Heart right ventricle (tissue), 16 donors: ENCODE measurements at regions not wholly inside any gene's neighbourhood (a gene's known extent, or its start where the extent isn't known, plus 50 kb on each side); places are given as distances from the start of the nearest gene placed in this dataset.

ENCODE experiments used
- ATAC-seq, 8 donors: fragments of 200-7000 bp; cut with Tn5 transposase; one replicate each; pipeline ENCODE4 v1.9.1; 2020; ENCODE audit warnings: mild to moderate bottlenecking in 8 of 8, moderate library complexity in 8 of 8, moderate number of reproducible peaks in 1 of 8
- DNase-seq, 2 donors: peaks; one replicate each; pipeline ENCODE4 v3.0.0-alpha.2; 2020
- H3K27ac ChIP-seq, 10 donors: fragments of 200-600 bp; sonication (generic) in 2 of 10; one replicate each; pipeline versions ENCODE4 v1.5.0 to v1.8.0; 2020 to 2022; ENCODE audit warnings: mild to moderate bottlenecking in 3 of 10
- H3K27me3 ChIP-seq, 7 donors: fragments of 200-600 bp; one replicate each; pipeline ENCODE4 v1.8.0; 2021 to 2022; ENCODE audit warnings: mild to moderate bottlenecking in 2 of 7
- H3K36me3 ChIP-seq, 9 donors: fragments of 200-600 bp; sonication (generic) in 1 of 9; one replicate each; pipeline versions ENCODE4 v1.5.0 to v1.8.0; 2020 to 2022; ENCODE audit warnings: mild to moderate bottlenecking in 2 of 9
- H3K4me1 ChIP-seq, 9 donors: fragments of 200-600 bp; sonication (generic) in 1 of 9; one replicate each; pipeline versions ENCODE4 v1.5.0 to v1.8.0; 2020 to 2022; ENCODE audit warnings: mild to moderate bottlenecking in 4 of 9
- H3K4me3 ChIP-seq, 10 donors: fragments of 200-600 bp; sonication (generic) in 2 of 10; one replicate each; pipeline versions ENCODE4 v1.5.0 to v1.8.0; 2020 to 2022; ENCODE audit warnings: mild to moderate bottlenecking in 7 of 10, moderate library complexity in 2 of 10
- H3K9me3 ChIP-seq, 11 donors: fragments of 200-600 bp in 10 of 11; sonication (generic) in 2 of 11; one replicate each; pipeline versions ENCODE4 v1.5.0 to v1.8.0; 2013 to 2022; ENCODE audit warnings: mild to moderate bottlenecking in 2 of 11, control low read depth in 1 of 11, moderate library complexity in 1 of 11
- WGBS, 2 donors: extraction: QIAGEN DNeasy Blood & Tissue Kit; methylation state at CpG; one replicate each; pipeline ENCODE4 v1.1.7; 2013; ENCODE audit warnings: inconsistent platforms in 1 of 2; 5-methylcytosine and 5-hydroxymethylcytosine counted together
- intact Hi-C, 10 donors: fragments of 100-400 bp; cut with DNase I; formaldehyde crosslinking; loops; one replicate each; pipeline versions ENCODE4 v1.11.1 to v1.14.2; 2022
- TF ChIP-seq, protein P1 (sequence below), 9 donors: fragments of 200-600 bp; sonication (generic) in 2 of 9; IDR thresholded peaks; one replicate each; pipeline versions ENCODE4 v1.5.0 to v1.8.0; 2021 to 2022; ENCODE audit warnings: antibody characterized with exemption in 9 of 9, mild to moderate bottlenecking in 5 of 9, moderate library complexity in 1 of 9
- donor health status: Arrhythmogenic right ventricular cardiomyopathy.
- donor health status: ischemic (EF 13 %, LVEDD 7.1; RV severe dilation, severe dysfunction).
- donor health status: healthy with polysubstance abuse.
- donor health status: DM: no; HTN: yes; CAD: no.
- donor health status: DM: no; HTN: no; CAD: no.
- donor health status: ischemic (EF 25% LVEDD 6.9; RV normal size, moderate dysfunction).
- donor health status: ischemic (EF 25% LVEDD 5.7; RV mildly dilated, moderate dysfunction).
- donor health status: healthy.
- donor health status: DM: yes; HTN: yes; CAD: no.
- donor health status: Ischemic cardiomyopathy.
- donor health status: ischemic (EF 35%, LVEDD 5.7; RV mildly dilated, moderate dysfunction).
- donor health status: nonischemic (EF 11% LVEDD 7.7; RV severe dilation, severe dysfunction).
- donor health status: DM: yes; HTN: yes; CAD: no.
- donor health status: PGD.
- donor health status: ischemic (EF 29% LVEDD 5.4; RV normal size, mild dysfunction).
- donor health status: nonischemic (EF 23%, LVEDD 6.1; RV moderate dilation, normal function).

DNA sequence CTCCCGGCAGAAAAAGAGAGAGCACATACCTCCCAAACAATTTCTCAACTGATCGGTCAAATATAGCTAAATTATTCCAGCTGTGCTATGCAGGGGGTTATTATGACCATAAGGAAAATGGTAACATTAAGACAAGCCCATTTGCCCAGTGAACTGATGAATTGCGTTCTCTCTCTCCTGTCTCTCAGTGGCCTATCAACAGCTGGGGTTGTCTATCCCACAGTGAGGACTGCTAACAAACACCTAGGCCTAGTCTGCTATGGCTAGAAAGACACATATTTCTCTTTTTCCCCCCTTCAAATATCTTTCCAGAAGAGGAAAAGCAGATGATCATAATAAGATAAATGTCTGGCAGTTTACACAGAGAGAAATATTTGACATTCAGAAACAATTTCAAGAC lies 263.8 kb upstream of the ELAC2 start:
- intact Hi-C loops = no loop called here
- H3K36me3 ChIP-seq = no peaks in the 10 kb centered on the region
- no peaks in the 10 kb centered on the region for H3K4me1 ChIP-seq
- no peak for ATAC-seq
- no peak for DNase-seq
- H3K4me3 ChIP-seq = no peak overlapping the region
- WGBS, 2 donors = 79 to 82% methylated on average over 3 of the region's 3 CpGs
- TF ChIP-seq, protein P1, sequence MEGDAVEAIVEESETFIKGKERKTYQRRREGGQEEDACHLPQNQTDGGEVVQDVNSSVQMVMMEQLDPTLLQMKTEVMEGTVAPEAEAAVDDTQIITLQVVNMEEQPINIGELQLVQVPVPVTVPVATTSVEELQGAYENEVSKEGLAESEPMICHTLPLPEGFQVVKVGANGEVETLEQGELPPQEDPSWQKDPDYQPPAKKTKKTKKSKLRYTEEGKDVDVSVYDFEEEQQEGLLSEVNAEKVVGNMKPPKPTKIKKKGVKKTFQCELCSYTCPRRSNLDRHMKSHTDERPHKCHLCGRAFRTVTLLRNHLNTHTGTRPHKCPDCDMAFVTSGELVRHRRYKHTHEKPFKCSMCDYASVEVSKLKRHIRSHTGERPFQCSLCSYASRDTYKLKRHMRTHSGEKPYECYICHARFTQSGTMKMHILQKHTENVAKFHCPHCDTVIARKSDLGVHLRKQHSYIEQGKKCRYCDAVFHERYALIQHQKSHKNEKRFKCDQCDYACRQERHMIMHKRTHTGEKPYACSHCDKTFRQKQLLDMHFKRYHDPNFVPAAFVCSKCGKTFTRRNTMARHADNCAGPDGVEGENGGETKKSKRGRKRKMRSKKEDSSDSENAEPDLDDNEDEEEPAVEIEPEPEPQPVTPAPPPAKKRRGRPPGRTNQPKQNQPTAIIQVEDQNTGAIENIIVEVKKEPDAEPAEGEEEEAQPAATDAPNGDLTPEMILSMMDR (IDR thresholded peaks at IDR 0.05) = no peak
- no peak overlapping the region for H3K27ac ChIP-seq
- H3K9me3 ChIP-seq = peaks cover 0 to 6% (median 0%) of the 10 kb centered on the region in 11 donors
- no peaks in the 10 kb centered on the region for H3K27me3 ChIP-seq

DNA sequence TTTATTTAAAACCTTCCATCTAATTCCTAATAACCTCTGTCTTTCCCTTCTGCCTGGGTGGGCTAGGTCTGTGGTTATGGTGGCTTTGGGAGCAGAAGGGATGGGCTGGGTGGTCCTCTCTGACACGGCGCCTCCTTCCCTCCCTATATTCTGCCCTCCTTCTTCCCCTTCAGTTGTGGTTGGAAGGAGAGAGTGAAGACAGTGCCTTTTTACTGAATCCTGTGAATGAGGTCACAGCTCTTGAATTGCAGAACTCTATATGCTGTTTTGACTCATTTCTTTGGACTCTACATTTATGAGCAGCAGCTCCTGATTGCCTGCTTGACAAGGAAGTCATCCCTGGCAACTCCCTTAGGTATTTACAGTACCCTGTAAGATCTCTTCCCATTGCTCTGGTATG lies 256.0 kb upstream of the ELAC2 start:
- H3K4me3 ChIP-seq = no peak overlapping the region
- 75 to 76% methylated on average over 2 of the region's 2 CpGs for WGBS, 2 donors
- intact Hi-C loops = no loop called here
- no peaks in the 10 kb centered on the region for H3K36me3 ChIP-seq
- TF ChIP-seq, protein P1 (IDR thresholded peaks at IDR 0.05) = no peak
- no peaks in the 10 kb centered on the region for H3K4me1 ChIP-seq
- ATAC-seq (no peak), DNase-seq (no peak)
- H3K27ac ChIP-seq = no peak overlapping the region
- H3K9me3 ChIP-seq = no peaks in the 10 kb centered on the region
- peaks cover 0 to 9% (median 0%) of the 10 kb centered on the region in 7 donors for H3K27me3 ChIP-seq

DNA sequence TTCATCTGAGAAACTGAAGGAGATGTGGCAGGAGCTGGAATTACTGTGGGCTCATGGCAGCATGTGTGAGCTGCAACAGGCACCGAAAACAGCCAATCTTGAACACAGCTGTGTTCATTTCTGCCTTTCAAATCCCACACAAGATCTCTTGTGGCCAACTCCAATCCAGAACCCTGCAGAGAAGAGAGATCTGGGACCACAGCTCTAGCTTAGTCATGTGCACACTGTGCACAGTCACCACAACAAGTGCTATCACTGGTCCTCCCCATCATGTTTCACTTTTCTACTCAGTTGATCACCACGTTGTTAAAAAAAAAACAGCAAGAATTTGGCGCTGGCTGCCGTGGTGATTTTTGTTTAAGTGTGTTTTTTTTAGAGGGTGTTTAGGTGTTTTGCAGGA lies 254.5 kb upstream of the ELAC2 start:
- H3K27me3 ChIP-seq = peaks cover 0 to 16% (median 0%) of the 10 kb centered on the region in 7 donors
- H3K4me3 ChIP-seq = no peak overlapping the region
- H3K4me1 ChIP-seq = no peaks in the 10 kb centered on the region
- no peaks in the 10 kb centered on the region for H3K9me3 ChIP-seq
- H3K36me3 ChIP-seq = no peaks in the 10 kb centered on the region
- TF ChIP-seq, protein P1 (IDR thresholded peaks at IDR 0.05) = no peak
- ATAC-seq (no peak), DNase-seq (no peak)
- 70 to 81% methylated on average over 4 of the region's 4 CpGs for WGBS, 2 donors
- intact Hi-C loops = no loop called here
- H3K27ac ChIP-seq = no peak overlapping the region

DNA sequence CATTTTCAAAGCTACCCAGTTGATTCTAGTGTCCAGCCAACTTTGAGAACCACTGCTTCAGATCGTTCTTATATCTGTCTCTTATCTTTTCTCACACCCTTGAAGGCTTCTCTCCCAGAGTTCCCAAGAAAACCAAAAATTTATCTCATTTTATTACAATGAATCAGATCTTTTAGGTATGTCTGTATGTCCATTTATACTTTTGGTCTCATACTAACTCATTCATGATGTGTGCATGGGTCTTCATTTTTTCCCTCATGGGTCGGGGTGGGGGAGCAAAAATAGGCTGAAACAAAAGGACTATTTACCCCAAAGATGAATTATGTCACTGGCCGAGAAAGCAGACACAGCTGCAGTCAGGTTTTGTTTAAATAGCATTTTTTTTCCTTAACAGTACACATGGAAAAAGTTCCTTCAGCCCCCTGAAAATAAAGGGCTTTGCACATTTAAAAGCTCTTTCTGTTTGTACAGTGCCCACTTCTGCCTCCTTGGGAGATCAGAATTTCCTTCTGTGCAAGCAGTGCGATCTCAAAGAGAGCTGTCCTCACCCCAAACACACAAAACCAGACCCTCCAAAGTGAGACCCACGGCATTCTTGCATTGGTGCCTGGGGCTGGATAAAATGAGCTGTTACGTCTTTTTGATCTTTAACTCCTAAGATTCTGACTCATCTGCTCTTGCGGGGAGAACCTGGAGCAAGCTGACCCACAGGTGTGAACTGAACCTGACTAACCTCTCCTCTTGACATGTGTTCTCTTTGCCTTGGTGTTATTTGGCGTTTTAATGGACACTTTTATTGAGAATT lies 251.2 kb upstream of the ELAC2 start:
- 42 to 48% methylated on average over 8 of the region's 8 CpGs for WGBS, 2 donors
- no peak for DNase-seq
- H3K36me3 ChIP-seq = no peaks in the 10 kb centered on the region
- H3K4me1 ChIP-seq = no peaks in the 10 kb centered on the region
- no peak overlapping the region for H3K4me3 ChIP-seq
- H3K27ac ChIP-seq = no peak overlapping the region
- ATAC-seq = no peak
- intact Hi-C loops = no loop called here
- H3K27me3 ChIP-seq = peaks cover 0 to 16% (median 0%) of the 10 kb centered on the region in 7 donors
- H3K9me3 ChIP-seq = no peaks in the 10 kb centered on the region
- TF ChIP-seq, protein P1 (IDR thresholded peaks at IDR 0.05) = no peak
